Stimulated activated naive CD4-positive, alpha-beta T cell (primary cell): ENCODE measurements at regions not wholly inside any gene's neighbourhood (a gene's known extent, or its start where the extent isn't known, plus 50 kb on each side); places are given as distances from the start of the nearest gene placed in this dataset.
"Not testable (repeated sequence)": the region's sequence is repeated elsewhere in the genome, so short reads cannot be mapped to it uniquely, and the experiment has no call there.

Experiments
- DNase-seq, 6 experiments: peaks; one replicate each; lab custom pipeline; 2025; lab: John Stamatoyannopoulos, UW

DNA sequence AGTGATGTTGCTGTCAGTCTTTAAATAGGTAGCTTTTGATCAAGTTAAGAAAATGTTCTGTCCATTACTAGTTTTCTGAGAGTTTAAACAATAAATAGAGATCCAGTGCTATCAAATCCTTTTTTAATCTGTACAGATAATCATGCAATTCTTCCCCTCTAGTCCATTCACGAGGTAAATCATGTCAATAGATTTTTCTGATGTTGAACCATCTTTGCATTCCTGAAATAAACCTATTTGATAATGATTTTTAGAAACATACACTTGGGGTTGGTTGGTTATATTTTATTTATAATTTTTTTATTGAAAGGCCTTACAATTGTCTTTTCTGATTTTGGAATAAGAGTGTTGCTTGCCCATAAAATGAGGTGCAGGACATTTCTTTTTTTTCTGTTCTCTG lies 95.0 kb downstream of the FAM53A start:
- no peak for DNase-seq

DNA sequence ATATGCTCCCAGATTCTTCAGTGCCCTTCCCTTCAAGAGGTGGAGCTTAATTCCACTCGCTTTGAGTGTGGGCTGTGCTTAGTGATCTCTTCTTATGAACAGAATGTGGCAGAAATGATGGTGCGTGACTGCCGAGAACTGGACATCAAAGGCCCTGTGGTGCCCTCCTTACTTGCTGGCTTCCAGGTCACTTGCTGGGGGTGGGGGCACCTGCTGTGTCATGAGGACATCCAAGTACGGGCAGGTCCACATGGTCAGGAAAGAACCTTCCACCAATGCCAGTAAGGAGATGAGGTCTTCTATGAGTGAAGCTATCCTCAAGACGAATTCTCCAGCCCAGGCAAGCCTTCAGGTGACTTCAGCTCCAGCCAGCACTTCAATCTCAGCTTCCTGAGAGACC lies 95.8 kb downstream of the FAM53A start:
- no peak for DNase-seq

DNA sequence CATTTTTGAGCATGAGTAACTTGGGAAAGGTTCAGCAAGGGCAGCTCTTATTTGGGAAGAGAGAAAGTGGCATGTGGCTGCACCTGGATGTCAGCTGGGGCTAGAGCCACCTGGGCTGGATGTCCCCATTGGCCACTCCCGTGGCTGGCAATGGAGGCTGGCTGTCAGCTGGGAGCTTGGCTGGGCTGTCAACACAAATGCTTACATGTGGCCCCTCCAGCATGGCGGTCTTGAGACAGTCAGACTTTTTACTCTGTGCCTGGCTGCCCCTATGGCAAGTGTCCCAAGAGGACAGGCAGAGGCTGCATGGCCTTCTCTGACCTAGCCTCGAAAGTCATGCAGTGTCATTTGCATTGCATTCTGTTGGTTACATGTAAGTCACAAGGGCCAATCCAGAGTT lies 99.6 kb downstream of the FAM53A start:
- no peak for DNase-seq

DNA sequence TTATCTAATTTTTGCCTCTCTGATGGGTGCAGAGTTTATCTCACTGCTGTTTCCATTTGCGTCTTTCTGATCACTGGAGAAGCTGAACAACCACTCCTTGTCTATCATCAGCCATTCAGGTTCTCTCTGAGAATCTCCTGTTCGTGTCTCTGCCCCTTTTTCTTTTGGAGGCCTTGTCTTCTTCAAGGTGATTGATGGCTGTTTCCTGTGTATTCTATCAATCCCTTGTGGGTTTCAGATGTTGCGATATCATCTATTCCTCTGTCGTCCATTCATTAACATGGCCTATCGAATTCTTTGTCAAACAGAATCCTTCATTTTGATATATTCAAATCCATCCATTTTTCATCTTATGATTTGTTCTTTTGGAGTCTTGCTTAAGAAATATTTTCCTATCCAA lies 100.3 kb downstream of the FAM53A start:
- no peak for DNase-seq

DNA sequence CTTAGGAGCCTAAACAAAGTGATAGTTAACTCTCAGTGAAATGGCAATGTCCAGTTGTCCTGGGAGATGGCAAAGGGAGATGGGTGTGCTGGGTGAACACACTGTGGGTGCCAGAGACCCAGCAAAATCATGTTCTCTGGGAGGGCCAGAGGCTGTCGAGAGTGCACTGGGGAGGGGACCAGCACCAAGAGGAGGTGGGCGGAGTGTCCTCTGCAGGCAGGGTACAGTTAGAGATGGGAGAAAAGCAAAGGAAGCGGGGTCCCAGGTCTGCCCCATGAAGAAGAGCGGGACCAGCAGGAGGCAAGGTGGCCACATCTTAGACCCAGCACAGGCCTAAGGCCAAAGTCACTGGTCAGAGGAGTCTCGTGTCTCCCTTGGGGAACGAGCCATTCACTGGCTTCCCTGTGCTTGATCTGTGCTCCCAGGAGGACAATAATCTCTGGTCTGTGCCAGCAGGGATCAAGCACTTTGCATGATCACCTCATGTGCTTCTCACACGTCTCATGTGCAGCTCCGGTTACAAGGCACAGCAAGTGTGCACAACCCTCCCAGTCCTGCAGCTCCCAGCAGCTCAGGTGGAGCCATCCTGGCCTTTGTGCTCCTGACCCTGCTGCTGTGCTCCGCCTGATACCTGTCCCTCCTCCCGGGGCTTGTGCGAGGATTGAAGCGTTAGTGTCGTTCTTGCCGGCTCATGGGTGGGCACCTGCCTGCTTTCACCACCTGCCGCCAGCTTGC lies 100.9 kb downstream of the FAM53A start:
- DNase-seq, result no peak

DNA sequence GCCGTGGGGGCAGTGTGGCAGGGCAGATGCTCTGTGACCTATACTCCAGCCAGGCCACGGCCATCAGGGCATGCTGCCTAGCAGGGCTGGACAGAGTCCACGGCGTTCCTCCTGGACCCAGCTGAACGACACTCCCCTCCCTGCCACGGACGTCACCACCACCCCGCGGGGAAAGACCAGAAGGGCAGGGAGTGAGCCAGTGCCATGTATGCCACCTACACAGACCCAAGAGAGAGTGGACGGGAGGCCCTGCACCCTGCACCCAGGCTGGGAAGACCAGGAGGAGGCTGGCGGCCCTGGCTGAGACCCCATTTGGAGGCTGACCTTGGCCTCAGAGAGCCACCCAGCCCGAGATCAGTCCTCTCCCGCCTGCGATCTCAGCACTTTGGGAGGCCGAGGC lies 101.9 kb downstream of the FAM53A start:
- peak in 1 of 6 experiments; percentile 7 for DNase-seq

DNA sequence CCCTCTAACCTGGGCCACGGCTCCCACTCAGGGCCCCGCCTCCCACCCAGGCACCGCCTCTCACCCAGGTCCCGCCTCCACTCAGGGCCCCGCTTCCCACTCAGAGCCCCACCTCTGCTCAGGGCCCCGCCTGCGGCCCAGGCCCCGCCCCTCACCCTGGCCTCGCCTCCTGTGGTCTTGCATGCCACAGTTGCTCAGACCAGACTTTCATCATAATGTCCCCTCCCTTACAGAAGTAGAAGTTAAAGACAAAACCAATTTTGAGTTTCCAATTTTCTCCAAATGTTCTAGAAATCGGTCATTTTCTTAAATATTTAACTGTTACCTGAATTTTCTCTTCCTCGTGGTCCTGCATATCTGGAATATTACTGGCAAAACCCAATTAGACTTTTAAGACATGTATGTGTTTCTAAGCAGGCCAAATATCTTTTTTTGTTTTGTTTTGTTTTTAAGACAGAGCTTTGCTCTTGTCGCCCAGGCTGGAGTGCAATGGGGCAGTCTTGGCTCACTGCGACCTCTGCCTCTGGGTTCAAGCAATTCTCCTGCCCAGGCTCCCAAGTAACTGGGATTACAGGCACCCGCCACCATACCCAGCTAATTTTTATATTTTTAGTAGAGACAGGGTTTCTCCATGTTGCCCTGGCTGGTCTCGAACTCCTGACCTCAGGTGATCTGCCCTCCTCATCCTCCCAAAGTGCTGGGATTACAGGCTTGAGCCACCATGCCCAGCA lies 102.8 kb downstream of the FAM53A start:
- peak; percentile 81 to 91 (median 88) for DNase-seq

DNA sequence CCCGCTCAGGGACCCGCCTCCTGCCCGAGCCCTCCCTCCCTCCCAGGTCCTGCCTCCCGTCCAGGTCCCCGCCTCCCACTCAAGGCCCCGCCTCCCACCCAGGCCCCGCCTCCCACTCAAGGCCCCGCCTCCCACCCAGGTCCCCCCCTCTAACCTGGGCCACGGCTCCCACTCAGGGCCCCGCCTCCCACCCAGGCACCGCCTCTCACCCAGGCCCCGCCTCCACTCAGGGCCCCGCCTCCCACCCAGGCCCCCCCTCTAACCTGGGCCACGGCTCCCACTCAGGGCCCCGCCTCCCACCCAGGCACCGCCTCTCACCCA lies 103.5 kb downstream of the FAM53A start:
- not testable (repeated sequence) for DNase-seq

DNA sequence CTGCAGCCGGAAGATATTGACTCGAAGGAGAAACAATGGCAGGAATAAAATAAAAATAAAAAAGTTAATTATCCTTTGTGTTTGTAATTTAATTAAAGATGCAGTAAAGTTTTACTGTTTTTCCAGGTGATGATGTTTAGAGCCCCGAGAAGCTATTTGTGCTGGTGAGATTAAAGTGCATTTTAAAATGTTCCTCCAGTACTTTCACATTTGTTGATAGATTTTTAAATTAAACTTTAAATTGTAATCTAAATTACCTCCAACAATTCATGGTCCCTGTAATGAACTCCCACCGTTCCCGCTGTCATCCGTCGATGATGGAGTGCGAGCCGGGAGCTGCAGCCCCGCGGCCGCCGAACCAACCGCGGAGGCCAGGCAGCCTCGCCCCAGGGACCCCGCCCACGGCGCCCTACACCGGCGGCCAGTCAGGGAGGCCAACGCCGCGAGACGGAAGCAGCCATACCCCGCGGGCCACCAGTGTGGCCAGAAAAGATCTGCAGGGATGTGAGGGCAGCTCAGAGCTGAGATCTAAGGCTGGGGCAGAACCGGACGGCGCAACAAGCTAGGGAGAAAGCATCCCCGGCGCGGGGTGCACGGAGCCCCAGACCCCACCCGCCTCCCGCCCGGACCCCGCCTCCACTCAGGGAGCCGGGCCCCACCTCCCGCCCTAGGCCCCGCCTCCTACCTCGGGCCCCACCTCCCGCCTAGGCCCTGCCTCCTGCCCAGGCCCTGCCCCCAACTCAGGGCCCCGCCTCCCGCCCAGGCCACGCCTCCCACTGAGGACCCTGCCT lies 104.0 kb downstream of the FAM53A start:
- peak; percentile 93 to 98 (median 96) for DNase-seq

DNA sequence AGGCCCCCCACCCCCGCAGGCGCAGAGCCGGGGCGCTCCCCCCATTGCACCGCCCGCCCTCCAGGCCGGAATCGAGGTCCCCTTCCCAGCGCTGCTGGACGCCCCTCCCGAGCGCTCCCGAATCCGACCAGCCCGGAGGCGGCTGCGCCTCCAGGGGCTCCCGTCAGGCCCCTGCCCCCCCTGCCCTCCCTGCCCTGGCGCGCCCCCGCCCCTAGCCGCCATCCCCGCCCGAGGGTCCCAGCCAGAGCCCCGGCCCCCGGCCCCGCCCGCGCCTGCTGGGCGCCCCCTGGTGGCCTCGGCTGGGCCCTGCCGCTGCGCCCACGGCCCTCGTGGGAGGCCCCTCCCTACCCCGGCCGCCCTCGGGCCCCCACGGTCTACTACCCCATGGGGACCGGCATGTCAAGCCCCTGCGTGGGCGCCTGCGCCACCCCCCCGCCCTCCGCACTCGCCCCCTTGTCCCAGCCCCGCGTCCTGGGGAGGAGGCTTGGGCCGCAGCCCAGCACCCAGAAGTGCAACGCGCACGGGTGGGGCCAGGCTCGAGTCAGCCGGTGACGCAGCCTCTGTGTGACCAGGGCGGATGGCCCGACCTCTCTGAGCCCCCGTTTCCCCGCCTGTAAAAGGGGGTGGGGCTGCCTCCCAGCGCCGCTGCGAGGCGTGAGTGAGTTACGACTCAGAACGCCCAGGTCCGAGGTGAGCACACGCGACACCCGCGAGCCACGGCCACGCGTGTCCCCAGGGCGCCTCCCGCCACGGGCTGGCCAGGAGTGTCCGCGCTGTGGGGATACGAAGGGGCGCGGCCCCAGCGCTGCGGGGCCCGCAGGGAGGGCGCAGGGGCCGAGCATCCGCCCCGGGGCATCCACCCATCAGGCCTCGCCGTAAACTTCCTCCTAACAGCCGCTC lies 104.9 kb downstream of the FAM53A start:
- peak; percentile 47 to 82 (median 67) for DNase-seq

DNA sequence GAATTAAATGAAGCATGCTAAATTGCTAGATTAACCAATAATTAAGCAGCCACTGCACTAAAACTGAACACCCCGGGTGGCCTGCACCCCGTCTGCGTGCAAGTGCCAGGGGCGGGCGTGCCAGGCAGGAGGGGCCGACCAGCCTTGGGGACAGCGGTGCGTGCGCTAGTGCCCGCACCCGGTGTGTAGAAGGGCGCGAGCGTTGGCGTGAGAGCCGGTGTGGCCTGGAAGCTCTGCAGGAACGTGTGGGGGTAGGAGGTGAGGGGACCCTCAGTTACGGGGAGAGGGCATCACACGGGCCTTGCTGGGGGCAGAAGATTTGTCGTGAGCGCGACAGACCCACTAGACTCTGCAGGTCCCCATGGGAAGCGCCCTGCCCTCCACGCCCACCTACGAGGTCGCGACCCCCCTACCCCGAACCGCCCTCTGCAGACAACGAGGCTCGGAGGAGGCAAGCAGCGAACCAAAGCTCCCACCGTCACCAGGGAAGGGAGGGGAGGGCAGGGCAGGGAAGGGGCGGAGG lies 105.8 kb downstream of the FAM53A start:
- DNase-seq, result peak in 1 of 6 experiments; percentile 13

DNA sequence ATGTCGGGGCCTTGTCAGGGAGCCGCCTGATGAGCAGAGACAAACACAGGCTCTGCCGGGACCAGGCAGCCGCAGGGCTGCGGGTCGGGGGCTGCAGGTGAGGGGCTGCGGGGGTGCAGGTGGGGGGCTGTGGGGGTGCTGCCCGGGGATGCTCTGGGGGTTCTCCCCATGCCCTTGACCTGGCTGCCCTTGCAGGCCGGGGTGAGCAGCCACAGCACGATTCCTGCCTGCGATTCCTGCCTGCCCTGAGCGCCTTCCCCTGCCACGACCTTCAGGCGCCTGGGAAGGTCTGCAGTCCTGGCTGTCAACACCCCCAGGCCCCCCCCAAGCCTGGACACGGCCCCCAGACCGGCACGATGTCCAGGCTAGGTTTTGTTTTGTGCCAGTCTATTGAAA lies 106.3 kb downstream of the FAM53A start:
- DNase-seq, result no peak

DNA sequence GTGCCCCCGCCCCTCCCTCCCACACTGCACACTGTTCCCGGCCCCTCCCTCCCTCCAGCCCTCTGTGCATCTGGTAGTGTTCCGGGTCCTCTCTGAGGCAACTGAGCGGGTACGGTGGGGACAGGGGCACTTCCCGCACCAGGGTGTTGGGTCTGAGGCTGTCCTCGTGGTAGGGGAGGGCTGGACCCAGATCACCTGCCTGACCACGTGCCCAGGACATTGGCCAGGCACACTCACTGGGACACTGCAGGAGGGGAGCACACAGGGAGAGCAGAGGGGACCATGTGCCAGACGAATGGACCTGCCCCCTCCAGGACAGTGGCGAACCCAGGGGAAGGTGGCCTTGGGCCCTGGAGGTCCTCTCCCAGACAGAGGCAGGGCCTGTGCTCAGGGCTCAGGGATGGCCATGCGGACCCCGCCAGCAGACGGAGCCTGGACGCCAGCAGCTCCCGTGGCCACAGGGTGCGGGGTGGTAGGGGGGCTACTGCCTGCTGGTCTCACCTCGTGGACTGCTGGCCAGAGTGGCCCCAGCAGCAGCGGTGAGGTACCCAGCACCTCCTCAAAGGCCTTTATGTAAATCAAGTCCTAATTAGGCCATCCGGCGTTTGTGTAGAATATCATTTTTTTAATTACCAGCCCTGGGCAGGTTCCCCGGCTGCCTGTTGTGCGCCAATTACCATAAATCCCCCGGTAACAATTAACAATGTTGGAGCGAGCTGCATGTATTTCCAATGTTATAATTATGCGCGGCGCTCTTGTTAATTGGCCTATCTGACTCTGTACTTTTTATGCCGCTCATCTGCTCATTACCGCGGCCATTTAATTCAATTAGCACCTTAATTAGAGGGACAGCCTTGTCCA lies 106.9 kb downstream of the FAM53A start:
- DNase-seq, result no peak

DNA sequence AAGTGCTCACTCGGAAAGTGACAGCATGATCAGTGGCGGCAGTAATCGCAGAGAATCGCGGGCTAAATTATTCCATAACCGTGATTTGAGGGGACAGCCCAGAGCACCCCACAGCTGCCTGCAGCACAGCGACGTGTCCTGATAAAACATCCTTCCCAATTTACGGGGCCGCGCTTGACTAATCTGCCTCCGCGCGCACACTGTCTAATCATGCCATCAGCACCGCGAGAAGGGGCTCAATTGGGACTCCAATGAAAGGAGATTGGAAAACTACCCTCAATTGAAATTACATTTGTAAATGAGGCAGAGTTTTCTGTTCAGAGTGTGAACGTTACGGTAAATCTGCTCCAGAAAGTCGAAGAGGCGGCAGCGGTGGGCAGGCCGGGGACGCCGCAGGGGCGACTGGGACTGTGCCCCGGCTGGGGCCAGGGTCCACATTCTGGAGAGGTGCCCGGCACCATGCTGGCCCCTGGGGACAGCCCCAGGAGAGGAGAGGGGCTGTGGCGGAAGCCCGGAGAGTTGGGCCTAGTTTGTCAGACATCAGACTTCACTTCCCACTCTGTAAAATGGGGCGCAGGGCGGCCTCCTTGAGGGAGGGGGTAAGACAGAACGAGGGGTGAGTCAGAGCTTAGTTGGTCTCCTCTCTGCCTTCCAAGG lies 107.7 kb downstream of the FAM53A start:
- no peak for DNase-seq

DNA sequence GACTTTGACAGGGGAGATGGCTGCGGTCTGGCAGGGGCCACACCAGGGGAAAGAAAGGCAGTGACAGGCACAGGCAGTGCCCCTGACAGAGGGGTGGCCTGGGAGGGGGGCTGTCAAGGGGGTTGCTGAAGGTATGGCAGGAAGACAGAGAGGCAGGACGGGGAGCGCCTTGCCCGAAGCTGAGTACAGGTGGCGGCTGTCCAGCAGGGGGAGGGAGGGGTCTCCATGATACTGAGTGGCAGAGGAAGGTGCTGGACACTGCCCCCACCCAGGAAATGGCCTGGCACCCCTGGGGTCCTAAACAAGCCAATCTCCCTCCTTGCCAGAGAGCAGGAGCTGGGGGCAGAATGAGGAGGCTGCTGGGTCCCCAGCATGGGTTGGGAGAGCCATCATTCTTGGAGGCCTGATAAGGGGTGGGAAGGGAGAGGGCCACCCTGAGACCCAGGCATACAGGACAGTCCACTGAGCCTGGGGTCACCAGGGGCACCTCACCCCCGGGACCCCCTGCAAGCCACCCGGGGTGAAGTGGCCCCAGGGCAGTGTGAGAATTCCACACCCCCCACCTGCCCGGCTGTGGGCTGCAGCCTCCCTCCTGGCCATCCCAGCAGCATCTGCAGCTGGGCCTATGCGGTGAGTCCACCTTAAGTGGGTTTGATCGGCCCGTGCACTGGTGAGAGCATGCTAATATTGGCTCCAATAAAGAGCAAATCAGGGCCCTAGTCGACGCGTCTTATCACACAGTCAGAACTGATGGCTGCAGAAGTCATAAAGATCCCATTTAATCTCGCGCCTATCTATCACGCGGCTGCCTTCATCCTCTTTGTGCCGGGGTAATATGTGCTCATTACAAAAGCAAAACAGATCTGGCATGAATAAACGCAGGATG lies 108.5 kb downstream of the FAM53A start:
- DNase-seq, result no peak

DNA sequence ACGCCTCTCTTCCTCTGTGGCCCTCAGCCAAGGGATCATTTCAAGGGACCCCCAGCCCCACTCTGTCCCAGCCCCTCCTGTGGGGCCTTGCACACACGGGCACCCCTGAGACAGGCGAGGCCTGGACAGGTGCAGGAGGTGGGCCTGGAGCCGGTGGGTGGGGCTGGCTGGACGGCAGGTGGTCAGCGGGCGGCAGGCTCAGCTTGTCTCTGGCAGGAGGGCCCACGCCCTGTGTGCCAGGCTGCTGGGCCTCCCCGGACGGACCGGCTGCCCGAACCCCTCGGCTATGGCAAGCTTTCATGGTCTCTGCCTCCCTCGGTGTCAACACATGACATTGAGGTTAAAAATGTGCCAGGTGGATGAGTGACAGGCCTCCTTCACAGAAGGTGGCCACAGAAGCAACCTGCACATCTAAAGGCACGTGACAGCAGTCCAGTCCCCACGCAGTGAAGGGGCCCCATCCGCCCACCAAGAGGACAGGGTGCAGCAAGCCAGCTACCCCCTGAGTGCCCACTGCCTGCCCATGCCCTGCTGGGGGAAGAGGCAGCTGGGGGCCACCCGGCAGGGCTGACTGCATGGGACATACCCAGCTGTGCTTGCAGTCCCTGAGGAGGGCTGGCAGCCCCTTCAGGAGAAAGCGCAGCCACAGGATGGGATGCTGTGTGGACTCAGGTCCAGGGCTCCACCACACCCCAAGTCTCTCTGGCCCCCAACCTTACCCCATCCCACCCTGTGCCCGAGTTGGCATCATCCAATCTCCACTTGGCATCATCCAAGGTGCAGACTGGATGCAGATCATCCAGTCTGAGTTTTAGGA lies 109.3 kb downstream of the FAM53A start:
- no peak for DNase-seq

DNA sequence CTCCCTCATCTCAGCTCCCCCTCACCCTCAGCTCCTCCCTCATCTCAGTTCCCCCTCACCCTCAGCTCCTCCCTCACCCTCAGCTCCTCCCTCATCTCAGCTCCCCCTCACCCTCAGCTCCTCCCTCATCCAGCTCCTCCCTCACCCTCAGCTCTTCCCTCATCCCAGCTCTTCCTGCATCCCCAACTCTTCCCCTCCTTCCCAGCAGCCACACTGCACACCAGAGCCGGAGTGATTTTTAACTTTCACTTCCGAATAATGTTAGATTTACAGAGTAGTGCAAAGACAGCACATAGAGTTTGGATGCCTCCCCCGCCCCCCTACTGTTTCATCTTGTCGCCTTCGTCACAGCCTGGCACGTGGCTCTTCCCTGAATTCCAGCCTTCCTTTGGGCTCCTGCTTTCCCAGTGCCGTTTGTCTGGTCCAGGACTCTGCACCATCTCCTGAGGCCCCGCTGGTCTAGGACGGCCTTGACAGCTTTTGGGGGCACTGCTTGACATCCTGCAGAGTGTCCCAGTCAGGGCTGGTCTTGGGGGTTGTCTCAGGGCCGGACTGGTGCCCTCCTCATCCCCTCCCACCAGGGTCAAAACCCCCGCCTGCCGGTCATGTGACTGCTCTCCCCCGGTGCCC lies 110.2 kb downstream of the FAM53A start:
- no peak for DNase-seq
